Vagina (tissue), 2 donors: ENCODE measurements at regions not wholly inside any gene's neighbourhood (a gene's known extent, or its start where the extent isn't known, plus 50 kb on each side); places are given as distances from the start of the nearest gene placed in this dataset.

Experiments
- DNase-seq, 2 donors: peaks; one replicate each; pipeline ENCODE4 v3.0.0-alpha.2; 2017; ENCODE audit errors: extremely low spot score in 2 of 2
- H3K27ac ChIP-seq: fragments of 200-600 bp; sonication (generic); one replicate; pipeline ENCODE4 v1.5.1; 2019
- H3K27me3 ChIP-seq: fragments of 200-600 bp; sonication (generic); one replicate; pipeline ENCODE4 v1.5.1; 2019
- H3K36me3 ChIP-seq, 2 donors: fragments of 200-600 bp; sonication (generic); one replicate each; pipeline ENCODE4 v1.5.1; 2017 to 2019
- H3K4me1 ChIP-seq: fragments of 200-600 bp; sonication (generic); one replicate; pipeline ENCODE4 v1.5.1; 2019
- H3K4me3 ChIP-seq, 2 donors: fragments of 200-600 bp; sonication (generic); 1 replicate in 1 of 2; 2 replicates in 1 of 2; pipeline ENCODE4 v1.5.1; 2016 to 2019
- H3K9me3 ChIP-seq: fragments of 200-600 bp; sonication (generic); one replicate; pipeline ENCODE4 v1.5.1; 2019
- CTCF ChIP-seq, 3 experiments: fragments of 450-650 bp in 2 of 3; fragments of 200-600 bp in 1 of 3; sonication (generic) in 1 of 3; IDR thresholded peaks; one replicate each; pipeline ENCODE4 v1.5.1; 2017 to 2019; ENCODE audit warnings: antibody characterized with exemption in 3 of 3, mild to moderate bottlenecking in 2 of 3, moderate library complexity in 2 of 3
- POLR2A ChIP-seq, 2 donors: fragments of 450-650 bp; IDR thresholded peaks; one replicate each; pipeline ENCODE4 v1.6.1; 2017; ENCODE audit warnings: antibody characterized with exemption in 2 of 2, mild to moderate bottlenecking in 2 of 2, moderate library complexity in 2 of 2
- POLR2AphosphoS5 ChIP-seq, 2 donors: sonication (generic); formaldehyde crosslinking; IDR thresholded peaks; one replicate each; pipeline ENCODE4 v1.9.0; 2017; ENCODE audit warnings: antibody characterized with exemption in 2 of 2, mild to moderate bottlenecking in 2 of 2, low read depth in 1 of 2; ENCODE audit not compliant: insufficient read depth in 1 of 2
- intact Hi-C: fragments of 100-400 bp; cut with DNase I; formaldehyde crosslinking; loops from one replicate; pipeline ENCODE4 v1.15.1; 2023

- Histone ChIP-seq H3K4me1 (no peaks in the 10 kb centered on the region), H3K27me3 (no peaks in the 10 kb centered on the region), H3K27ac (no peak overlapping the region), H3K9me3 (no peaks in the 10 kb centered on the region), H3K36me3 (no peaks in the 10 kb centered on the region), H3K4me3 (no peak overlapping the region)
- TF ChIP-seq CTCF (IDR thresholded peaks at IDR 0.05): no peak
- TF ChIP-seq POLR2AphosphoS5 (IDR thresholded peaks at IDR 0.05; ENCODE audit: insufficient read depth in 1 of 2, low read depth in 1 of 2): no peak
- TF ChIP-seq POLR2A (IDR thresholded peaks at IDR 0.05): no peak
- intact Hi-C loops: no loop called here
- DNase-seq: no peak
These were observed 1388.3 kb upstream of the C9orf72 start for GRCh38 chr9:28961623-28962022.

- Histone ChIP-seq H3K27ac (no peak overlapping the region), H3K27me3 (no peaks in the 10 kb centered on the region), H3K4me3 (no peak overlapping the region), H3K4me1 (no peaks in the 10 kb centered on the region), H3K36me3 (no peaks in the 10 kb centered on the region), H3K9me3 (no peaks in the 10 kb centered on the region)
- intact Hi-C loops: no loop called here
- TF ChIP-seq POLR2A (IDR thresholded peaks at IDR 0.05): no peak
- TF ChIP-seq POLR2AphosphoS5 (IDR thresholded peaks at IDR 0.05; ENCODE audit: insufficient read depth in 1 of 2, low read depth in 1 of 2): no peak
- TF ChIP-seq CTCF (IDR thresholded peaks at IDR 0.05): no peak
- DNase-seq: no peak
These were observed 1393.9 kb upstream of the C9orf72 start for GRCh38 chr9:28967226-28967625.

- intact Hi-C loops: no loop called here
- DNase-seq: no peak
These were observed 1397.0 kb upstream of the C9orf72 start for GRCh38 chr9:28970241-28970654.

GRCh38 chr9:28971881-28972280 is 1398.6 kb upstream of the C9orf72 start:
- Histone ChIP-seq H3K36me3 (no peaks in the 10 kb centered on the region), H3K27me3 (no peaks in the 10 kb centered on the region), H3K4me1 (no peaks in the 10 kb centered on the region), H3K27ac (no peak overlapping the region), H3K9me3 (no peaks in the 10 kb centered on the region), H3K4me3 (no peak overlapping the region)
- intact Hi-C loops: no loop called here
- TF ChIP-seq POLR2AphosphoS5 (IDR thresholded peaks at IDR 0.05; ENCODE audit: insufficient read depth in 1 of 2, low read depth in 1 of 2) (no peak), POLR2A (IDR thresholded peaks at IDR 0.05) (no peak), CTCF (IDR thresholded peaks at IDR 0.05) (no peak)
- DNase-seq: no peak

More at GRCh38 chr9:28970241-28970654, 1397.0 kb upstream of the C9orf72 start:
- Histone ChIP-seq H3K4me3 (no peak overlapping the region), H3K27ac (no peak overlapping the region), H3K4me1 (no peaks in the 10 kb centered on the region), H3K9me3 (no peaks in the 10 kb centered on the region), H3K36me3 (no peaks in the 10 kb centered on the region), H3K27me3 (no peaks in the 10 kb centered on the region)
- TF ChIP-seq CTCF (IDR thresholded peaks at IDR 0.05) (no peak), POLR2A (IDR thresholded peaks at IDR 0.05) (no peak)

- H3K9me3 ChIP-seq: no peaks in the 10 kb centered on the region
- no peak for DNase-seq
- TF ChIP-seq POLR2A (IDR thresholded peaks at IDR 0.05) (no peak), POLR2AphosphoS5 (IDR thresholded peaks at IDR 0.05; ENCODE audit: insufficient read depth in 1 of 2, low read depth in 1 of 2) (no peak), CTCF (IDR thresholded peaks at IDR 0.05) (no peak)
- no peak overlapping the region for H3K27ac ChIP-seq
- H3K27me3 ChIP-seq: no peaks in the 10 kb centered on the region
- H3K4me1 ChIP-seq: no peaks in the 10 kb centered on the region
- no peaks in the 10 kb centered on the region for H3K36me3 ChIP-seq
- no peak overlapping the region for H3K4me3 ChIP-seq
- intact Hi-C loops: no loop called here
These were observed 1403.0 kb upstream of the C9orf72 start for GRCh38 chr9:28976250-28976649.
